OCI-LY7 (cell line): ENCODE measurements at regions not wholly inside any gene's neighbourhood (a gene's known extent, or its start where the extent isn't known, plus 50 kb on each side); places are given as distances from the start of the nearest gene placed in this dataset.

ENCODE experiments used
- BruUV-seq: library from RNA; stranded (reverse); fragments of 400-500 nt; replicated peaks from 2 replicates; lab custom pipeline; 2021; lab: Mats Ljungman, UMichigan
- CTCF ChIA-PET: fragments of 300-600 bp; sonication (Branson Sonifier 250); formaldehyde crosslinking; loops from one replicate; lab custom pipeline; 2022; ENCODE audit warnings: antibody characterized with exemption; ENCODE audit not compliant: unreplicated experiment; lab: Charles Lee
- POLR2A ChIA-PET: fragments of 300-600 bp; sonication (Branson Sonifier 250); formaldehyde crosslinking; loops from one replicate; lab custom pipeline; 2022; ENCODE audit warnings: antibody characterized with exemption; lab: Charles Lee
- DNase-seq: peaks from one replicate; pipeline ENCODE4 v3.0.0-alpha.2; 2015; ENCODE audit warnings: low spot score
- H2AFZ ChIP-seq: fragments of 200-600 bp; sonication (generic), shearing (Covaris generic); 2 replicates; pipeline ENCODE4 v1.6.1; 2014; ENCODE audit warnings: mild to moderate bottlenecking, antibody characterized with exemption, low read length, moderate library complexity
- H3K27ac ChIP-seq: fragments of 200-600 bp; sonication (generic); 2 replicates; pipeline ENCODE4 v1.5.1; 2014; ENCODE audit warnings: mixed run types, low read depth, mild to moderate bottlenecking, moderate library complexity, low read length, inconsistent platforms; ENCODE audit not compliant: poor library complexity, severe bottlenecking
- H3K36me3 ChIP-seq: fragments of 200-600 bp; sonication (generic); 2 replicates; pipeline ENCODE4 v1.6.1; 2014; ENCODE audit warnings: mild to moderate bottlenecking, antibody characterized with exemption, low read length, moderate library complexity, mixed read lengths; ENCODE audit not compliant: insufficient read depth
- H3K4me1 ChIP-seq: fragments of 200-600 bp; sonication (generic); 2 replicates; pipeline ENCODE4 v1.5.1; 2014; ENCODE audit warnings: mild to moderate bottlenecking, low read length; ENCODE audit not compliant: insufficient read depth, poor library complexity, severe bottlenecking
- H3K4me2 ChIP-seq: fragments of 200-600 bp; sonication (generic); 2 replicates; pipeline ENCODE4 v1.6.1; 2014; ENCODE audit warnings: mild to moderate bottlenecking, low read length
- H3K4me3 ChIP-seq: fragments of 200-600 bp; sonication (generic); 2 replicates; pipeline ENCODE4 v1.5.1; 2014; ENCODE audit warnings: mild to moderate bottlenecking, low read depth, low read length; ENCODE audit not compliant: poor library complexity, severe bottlenecking
- H3K79me2 ChIP-seq: fragments of 200-600 bp; sonication (generic); 2 replicates; pipeline ENCODE4 v1.6.1; 2016; ENCODE audit warnings: low read depth, mild to moderate bottlenecking, low read length, moderate library complexity, mixed read lengths; ENCODE audit not compliant: insufficient read depth
- H3K9me2 ChIP-seq: fragments of 200-600 bp; sonication (generic); 2 replicates; pipeline ENCODE4 v1.6.1; 2016; ENCODE audit warnings: mild to moderate bottlenecking, low read length, mixed read lengths; ENCODE audit not compliant: insufficient read depth
- H3K9me3 ChIP-seq: fragments of 200-600 bp; sonication (generic); 2 replicates; pipeline ENCODE4 v1.6.1; 2014; ENCODE audit warnings: mild to moderate bottlenecking, mixed run types, low read length, mixed read lengths
- H4K20me1 ChIP-seq: fragments of 200-600 bp; sonication (generic); 2 replicates; pipeline ENCODE4 v1.6.1; 2014; ENCODE audit warnings: mild to moderate bottlenecking, antibody characterized with exemption, low read length, moderate library complexity, mixed read lengths; ENCODE audit not compliant: insufficient read depth
- CTCF ChIP-seq: fragments of 200-600 bp; sonication (generic); conservative IDR thresholded peaks from 2 replicates; pipeline ENCODE4 v1.5.1; 2014; ENCODE audit warnings: mild to moderate bottlenecking, antibody characterized with exemption, low read length, moderate library complexity, mixed read lengths
- EZH2phosphoT487 ChIP-seq: fragments of 200-600 bp; sonication (generic); IDR thresholded peaks from 2 replicates; pipeline ENCODE4 v1.6.1; 2018; ENCODE audit warnings: low read depth, borderline replicate concordance, mild to moderate bottlenecking, mixed run types, antibody characterized with exemption, low read length, moderate library complexity, mixed read lengths
- intact Hi-C: fragments of 100-400 bp; cut with micrococcal nuclease; formaldehyde crosslinking; loops from one replicate; pipeline ENCODE4 v1.10.0; 2022; ENCODE audit not compliant: unreplicated experiment

- H3K4me3 ChIP-seq: peak overlapping the region; percentile 74
- H3K9me3 ChIP-seq: no peaks in the 10 kb centered on the region
- no TSS peak for BruUV-seq
- DNase-seq: peak; percentile 75
- no peak overlapping the region; the same call in 1 of the 2 replicates for H2AFZ ChIP-seq
- ChIA-PET POLR2A (no interaction called here), CTCF (no interaction called here)
- intact Hi-C loops: loop anchor here (2.0 to 10.0 kb wide), 7 partner anchors 92 to 1368 kb away; no protein-coding TSS in a partner anchor
- no peaks in the 10 kb centered on the region for H3K9me2 ChIP-seq
- H3K4me1 ChIP-seq: peaks cover 59% of the 10 kb centered on the region
- H3K79me2 ChIP-seq: peaks cover 3% of the 10 kb centered on the region; the same call in 1 of the 2 replicates
- peak overlapping the region; percentile 100 for H3K27ac ChIP-seq
- no peaks in the 10 kb centered on the region for H4K20me1 ChIP-seq
- H3K4me2 ChIP-seq: peak overlapping the region; percentile 99
- H3K36me3 ChIP-seq: no peaks in the 10 kb centered on the region
- no peak for TF ChIP-seq EZH2phosphoT487
- TF ChIP-seq CTCF: no peak
Observed at GRCh38 chrX:40174854-40175510, 77.2 kb upstream of the BCOR start.

GRCh38 chrX:40174001-40174853 lies 76.5 kb upstream of the BCOR start:
- H3K9me2 ChIP-seq: no peaks in the 10 kb centered on the region
- H3K4me3 ChIP-seq: peak overlapping the region; percentile 74
- H3K4me1 ChIP-seq: peaks cover 61% of the 10 kb centered on the region
- POLR2A ChIA-PET: no interaction called here
- H3K9me3 ChIP-seq: no peaks in the 10 kb centered on the region
- peak; percentile 71 for DNase-seq
- H2AFZ ChIP-seq: no peak overlapping the region; the same call in 1 of the 2 replicates
- H3K27ac ChIP-seq: peak overlapping the region; percentile 100
- intact Hi-C loops: loop anchor here (2.0 to 10.0 kb wide), 7 partner anchors 93 to 1367 kb away; no protein-coding TSS in a partner anchor
- BruUV-seq: TSS peak; percentile 79
- no peaks in the 10 kb centered on the region for H3K36me3 ChIP-seq
- H3K79me2 ChIP-seq: peaks cover 3% of the 10 kb centered on the region; the same call in 1 of the 2 replicates
- H4K20me1 ChIP-seq: no peaks in the 10 kb centered on the region
- TF ChIP-seq EZH2phosphoT487 (no peak), CTCF (peak; percentile 45)
- CTCF ChIA-PET: no interaction called here
- peak overlapping the region; percentile 99 for H3K4me2 ChIP-seq
